NCI-H146 treated with DMSO at 0.1 percent for 48 hours (cell line): ENCODE measurements at regions not wholly inside any gene's neighbourhood (a gene's known extent, or its start where the extent isn't known, plus 50 kb on each side); places are given as distances from the start of the nearest gene placed in this dataset.

Experiments used
- DNase-seq: peaks from one replicate; lab custom pipeline; 2025; ENCODE audit not compliant: unreplicated experiment; lab: John Stamatoyannopoulos, UW

- no peak for DNase-seq
Measured at GRCh38 chr1:38721816-38722215, 137.8 kb downstream of the RRAGC start.

- DNase-seq, result no peak
Measured at GRCh38 chr1:38719880-38720279, 139.7 kb downstream of the RRAGC start.

DNA sequence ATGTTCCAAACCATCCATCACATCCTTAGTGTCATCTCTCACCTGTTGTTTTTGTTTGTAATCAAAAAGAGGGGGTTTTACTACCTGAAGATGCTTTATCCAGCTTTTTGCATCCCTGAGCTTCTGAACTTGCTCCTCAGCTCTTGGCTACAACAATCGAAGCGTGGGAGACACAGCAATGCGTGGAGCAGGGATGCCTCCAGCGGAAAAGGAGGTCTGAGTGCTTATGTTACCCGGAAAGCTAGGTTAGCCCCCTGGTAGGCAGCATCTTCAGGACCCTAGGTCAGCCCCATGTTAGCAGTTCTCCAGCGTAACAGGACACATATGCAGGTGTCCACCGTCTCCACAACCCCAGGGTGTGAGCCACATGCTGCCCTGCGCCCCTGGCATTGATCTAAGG is 141.5 kb downstream of the RRAGC start:
- DNase-seq, result no peak

- DNase-seq, result no peak
Measured at GRCh38 chr1:38716229-38716628, 143.3 kb downstream of the RRAGC start.

GRCh38 chr1:38715415-38715814 is 144.2 kb downstream of the RRAGC start:
- DNase-seq, result no peak

GRCh38 chr1:38712046-38712445 is 147.5 kb downstream of the RRAGC start:
- DNase-seq, result no peak

- no peak for DNase-seq
Measured at GRCh38 chr1:38708701-38709258, 150.8 kb downstream of the RRAGC start.

DNA sequence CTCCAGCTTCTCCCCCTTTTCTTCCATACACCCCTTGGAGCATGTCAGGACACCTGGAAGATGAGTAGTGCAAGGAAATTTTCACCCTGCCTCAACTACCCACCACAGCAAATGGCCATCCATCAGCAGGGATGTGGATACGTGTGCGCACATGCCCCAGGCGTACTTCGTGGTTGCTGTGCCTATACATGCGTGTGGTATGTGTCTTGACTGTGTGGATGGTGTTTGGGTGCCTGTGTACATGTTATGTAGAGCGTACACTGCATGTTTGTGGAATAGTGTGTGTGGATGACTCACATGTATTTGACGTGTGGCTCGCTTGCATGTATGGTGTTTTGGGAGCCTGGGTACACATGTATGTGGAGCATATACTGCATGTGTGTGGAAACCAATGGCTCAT is 158.5 kb downstream of the RRAGC start:
- no peak for DNase-seq

- DNase-seq, result no peak
Measured at GRCh38 chr1:38700077-38700470, 159.5 kb downstream of the RRAGC start.

- DNase-seq, result no peak
Measured at GRCh38 chr1:38699330-38700076, 160.1 kb downstream of the RRAGC start.

DNA sequence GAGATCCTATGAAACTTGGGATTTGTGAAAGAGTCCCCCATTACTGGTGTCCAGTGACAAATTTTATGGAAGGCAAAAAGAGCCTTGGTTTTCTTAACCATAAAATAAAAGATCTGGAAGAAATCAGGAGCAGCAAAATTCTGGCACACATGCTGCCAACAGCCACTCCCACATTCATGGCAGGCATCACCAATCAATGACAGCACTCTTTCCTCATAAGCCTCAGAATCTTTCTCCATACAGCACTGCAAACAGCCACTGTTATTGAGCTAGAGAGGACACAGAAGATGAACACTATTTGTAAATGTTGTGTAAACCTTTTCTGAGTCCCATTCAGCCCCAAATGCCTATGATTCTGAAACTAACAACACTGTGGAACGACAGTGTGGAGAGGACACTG is 162.2 kb downstream of the RRAGC start:
- no peak for DNase-seq

DNA sequence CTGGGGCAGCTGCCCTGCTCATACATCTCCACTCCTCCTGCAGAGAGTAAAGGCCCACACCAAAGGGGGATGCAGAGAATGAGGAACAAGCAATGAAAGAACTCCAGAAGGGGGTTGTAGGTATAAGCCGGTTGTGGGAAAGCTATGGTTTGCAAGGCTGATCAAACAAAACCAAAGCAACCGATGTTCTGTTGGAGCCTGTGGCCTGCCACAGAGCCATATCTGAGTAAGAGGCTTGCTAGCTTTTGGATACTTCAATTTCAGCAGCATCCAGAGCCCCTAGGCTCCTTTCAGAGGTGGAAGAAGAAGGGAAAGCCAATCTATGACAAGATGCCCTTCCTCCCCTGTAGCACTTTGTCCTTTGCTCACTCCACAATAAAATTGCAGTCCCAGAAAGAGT is 163.2 kb downstream of the RRAGC start:
- DNase-seq, result no peak

- no peak for DNase-seq
Measured at GRCh38 chr1:38693759-38694158, 165.8 kb downstream of the RRAGC start.

GRCh38 chr1:38693031-38693430 is 166.5 kb downstream of the RRAGC start:
- DNase-seq, result no peak

GRCh38 chr1:38690790-38691449 is 168.7 kb downstream of the RRAGC start:
- no peak for DNase-seq

GRCh38 chr1:38686927-38687255 is 172.7 kb downstream of the RRAGC start:
- DNase-seq, result no peak

- no peak for DNase-seq
Measured at GRCh38 chr1:38686167-38686926, 173.2 kb downstream of the RRAGC start.

- DNase-seq, result no peak
Measured at GRCh38 chr1:38685388-38685787, 174.2 kb downstream of the RRAGC start.

DNA sequence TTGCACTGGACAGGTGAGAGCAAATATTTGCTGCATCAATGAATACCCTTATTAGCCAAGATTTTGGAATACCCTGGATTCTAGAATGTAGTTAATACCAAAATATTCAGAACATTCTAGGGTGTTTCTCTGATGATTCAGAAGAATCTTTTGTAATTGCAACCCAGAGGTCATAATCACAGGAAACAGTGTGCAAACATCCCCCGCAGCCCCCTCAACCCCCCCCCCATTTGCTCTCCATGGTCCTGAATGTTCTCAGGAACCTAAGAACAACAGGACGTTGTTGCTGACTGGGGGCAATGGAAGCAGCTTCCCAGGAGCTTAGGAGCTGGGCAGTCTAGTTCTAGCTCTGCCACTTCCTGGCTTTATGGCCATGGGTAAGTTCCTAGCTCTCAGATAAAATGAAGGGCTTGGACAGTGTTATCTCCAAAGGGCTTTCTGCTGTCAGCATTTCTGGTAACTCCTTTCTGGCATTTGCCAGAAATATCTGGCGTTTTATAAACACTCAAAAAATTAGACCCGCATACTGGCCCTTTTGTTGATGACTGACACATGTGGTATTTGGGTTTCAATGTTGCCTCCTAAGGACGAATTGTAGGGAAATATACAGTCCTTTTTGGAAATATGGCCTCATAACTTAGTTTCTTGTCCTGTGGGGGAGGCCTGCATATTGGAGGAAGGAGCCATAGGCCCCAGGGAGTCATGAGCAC is 178.6 kb downstream of the RRAGC start:
- DNase-seq, result no peak

DNA sequence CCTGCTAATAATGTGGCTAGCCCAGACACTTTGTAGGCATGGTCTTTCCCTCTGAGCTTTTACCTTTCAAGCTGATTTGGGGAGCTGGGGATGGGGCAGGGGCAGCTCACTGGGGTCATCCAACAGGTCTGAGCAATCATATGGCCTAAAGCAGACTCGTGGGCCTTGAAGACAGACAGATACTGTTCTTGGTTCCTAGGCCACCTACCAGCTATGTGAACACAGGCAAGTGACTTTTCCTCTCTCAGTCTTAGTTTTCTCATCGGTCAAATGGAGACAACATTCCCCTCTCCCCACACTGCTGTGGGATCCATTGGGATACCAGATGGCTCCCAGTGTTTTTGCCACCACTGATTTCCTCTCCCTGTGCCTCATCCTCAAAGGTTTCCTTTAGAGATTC is 181.8 kb downstream of the RRAGC start:
- DNase-seq, result no peak

GRCh38 chr1:38677311-38677710 is 182.3 kb downstream of the RRAGC start:
- no peak for DNase-seq
